Sigmoid colon (tissue), 4 donors: ENCODE measurements at regions not wholly inside any gene's neighbourhood (a gene's known extent, or its start where the extent isn't known, plus 50 kb on each side); places are given as distances from the start of the nearest gene placed in this dataset.

Experiments used
- CTCF ChIP-seq, 4 experiments: fragments of 450-650 bp in 3 of 4; fragments of 200-600 bp in 1 of 4; IDR thresholded peaks; one replicate each; pipeline ENCODE4 v1.5.1; 2016 to 2019; ENCODE audit warnings: antibody characterized with exemption in 4 of 4, mild to moderate bottlenecking in 3 of 4, moderate library complexity in 2 of 4
- POLR2A ChIP-seq, 2 donors: fragments of 450-650 bp; IDR thresholded peaks; one replicate each; pipeline ENCODE4 v1.6.1; 2016; ENCODE audit warnings: antibody characterized with exemption in 2 of 2, mild to moderate bottlenecking in 2 of 2, moderate library complexity in 2 of 2
- POLR2AphosphoS5 ChIP-seq, 4 donors: sonication (generic); formaldehyde crosslinking; IDR thresholded peaks; one replicate each; pipeline ENCODE4 v1.6.1; 2017; ENCODE audit warnings: antibody characterized with exemption in 4 of 4

GRCh38 chr21:31410499-31411131, 66.6 kb upstream of the TIAM1 start:
- TF ChIP-seq POLR2A (IDR thresholded peaks at IDR 0.05), result no peak
- no peak for TF ChIP-seq CTCF (IDR thresholded peaks at IDR 0.05)
- TF ChIP-seq POLR2AphosphoS5 (IDR thresholded peaks at IDR 0.05), result no peak
